ENCODE measurements at regions not wholly inside any gene's neighbourhood (a gene's known extent, or its start where the extent isn't known, plus 50 kb on each side); places are given as distances from the start of the nearest gene placed in this dataset.
A peak's percentile ranks its signal among the peaks of the same experiment; 100 is the strongest.

- H3K9ac ChIP-seq (ENCODE audit: low read depth, low read length): no peak overlapping the region
- H3K36me3 ChIP-seq (ENCODE audit: insufficient read depth, low read depth, low read length): no peaks in the 10 kb centered on the region
- no peaks in the 10 kb centered on the region for H3K9me3 ChIP-seq (ENCODE audit: insufficient read depth, low read depth, low read length)
- no peak overlapping the region for H3K4me3 ChIP-seq (ENCODE audit: low read length)
- H3K27ac ChIP-seq (ENCODE audit: low read length): no peak overlapping the region
- H3K27me3 ChIP-seq (ENCODE audit: insufficient read depth, low read length): no peaks in the 10 kb centered on the region
- peaks cover 69% of the 10 kb centered on the region for H3K4me1 ChIP-seq (ENCODE audit: insufficient read depth, low read length)
Measured at GRCh38 chr6:56751604-56752003, 108.9 kb upstream of the DST start.

DNA sequence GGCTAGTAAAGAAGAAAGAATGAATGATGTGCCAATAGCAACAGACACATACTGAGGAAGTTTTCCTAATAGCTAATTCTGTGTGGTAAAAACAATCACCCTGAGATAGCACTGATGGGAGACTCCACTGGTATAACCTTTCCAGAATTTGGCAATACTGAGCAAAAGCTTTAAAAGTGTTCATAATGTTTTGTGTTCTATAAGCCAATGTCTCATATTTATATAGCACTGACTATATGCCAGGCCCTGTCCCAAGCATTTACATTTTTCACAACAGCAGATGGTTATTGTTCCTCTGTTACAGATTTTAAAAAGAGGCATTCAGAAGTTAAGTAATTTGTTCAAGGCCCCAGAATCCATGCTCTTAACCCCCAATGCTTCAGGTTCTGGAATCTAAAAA, 108.0 kb upstream of the DST start:
- Histone ChIP-seq H3K27ac (ENCODE audit: low read length) (no peak overlapping the region), H3K9ac (ENCODE audit: low read depth, low read length) (no peak overlapping the region), H3K4me1 (ENCODE audit: insufficient read depth, low read length) (peaks cover 68% of the 10 kb centered on the region)

DNA sequence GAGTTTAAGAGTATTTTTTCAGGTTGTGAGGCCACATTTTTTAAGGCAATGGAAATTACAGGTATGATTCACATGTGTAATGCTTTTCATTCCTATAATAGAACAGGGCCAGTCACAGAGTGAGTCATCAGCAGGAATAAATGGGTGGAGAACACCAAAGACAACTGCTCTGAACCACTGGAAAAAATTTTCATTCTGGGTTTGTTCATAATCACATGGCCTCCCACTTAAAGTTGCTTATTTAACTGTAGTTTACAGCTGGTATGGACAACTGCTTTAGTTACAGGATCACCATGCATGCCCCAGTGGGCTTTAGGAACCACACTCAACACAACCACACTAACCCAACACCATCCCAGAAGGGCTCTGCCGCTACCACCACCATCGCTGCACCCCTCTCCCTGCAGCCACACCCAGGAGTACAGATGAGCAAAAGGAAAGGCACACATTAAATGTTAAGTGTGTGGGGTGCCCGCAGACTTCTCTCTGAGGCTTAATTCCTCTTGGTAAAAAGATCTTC, 107.0 kb upstream of the DST start:
- Histone ChIP-seq H3K9me3 (ENCODE audit: insufficient read depth, low read depth, low read length) (no peaks in the 10 kb centered on the region), H3K4me1 (ENCODE audit: insufficient read depth, low read length) (peaks cover 69% of the 10 kb centered on the region), H3K27ac (ENCODE audit: low read length) (no peak overlapping the region), H3K4me3 (ENCODE audit: low read length) (no peak overlapping the region), H3K9ac (ENCODE audit: low read depth, low read length) (no peak overlapping the region), H3K36me3 (ENCODE audit: insufficient read depth, low read depth, low read length) (no peaks in the 10 kb centered on the region), H3K27me3 (ENCODE audit: insufficient read depth, low read length) (no peaks in the 10 kb centered on the region)

More for the DNA sequence above, 108.0 kb upstream of the DST start:
- no peaks in the 10 kb centered on the region for H3K9me3 ChIP-seq (ENCODE audit: insufficient read depth, low read depth, low read length)
- no peak overlapping the region for H3K4me3 ChIP-seq (ENCODE audit: low read length)
- H3K36me3 ChIP-seq (ENCODE audit: insufficient read depth, low read depth, low read length): no peaks in the 10 kb centered on the region
- H3K27me3 ChIP-seq (ENCODE audit: insufficient read depth, low read length): no peaks in the 10 kb centered on the region

DNA sequence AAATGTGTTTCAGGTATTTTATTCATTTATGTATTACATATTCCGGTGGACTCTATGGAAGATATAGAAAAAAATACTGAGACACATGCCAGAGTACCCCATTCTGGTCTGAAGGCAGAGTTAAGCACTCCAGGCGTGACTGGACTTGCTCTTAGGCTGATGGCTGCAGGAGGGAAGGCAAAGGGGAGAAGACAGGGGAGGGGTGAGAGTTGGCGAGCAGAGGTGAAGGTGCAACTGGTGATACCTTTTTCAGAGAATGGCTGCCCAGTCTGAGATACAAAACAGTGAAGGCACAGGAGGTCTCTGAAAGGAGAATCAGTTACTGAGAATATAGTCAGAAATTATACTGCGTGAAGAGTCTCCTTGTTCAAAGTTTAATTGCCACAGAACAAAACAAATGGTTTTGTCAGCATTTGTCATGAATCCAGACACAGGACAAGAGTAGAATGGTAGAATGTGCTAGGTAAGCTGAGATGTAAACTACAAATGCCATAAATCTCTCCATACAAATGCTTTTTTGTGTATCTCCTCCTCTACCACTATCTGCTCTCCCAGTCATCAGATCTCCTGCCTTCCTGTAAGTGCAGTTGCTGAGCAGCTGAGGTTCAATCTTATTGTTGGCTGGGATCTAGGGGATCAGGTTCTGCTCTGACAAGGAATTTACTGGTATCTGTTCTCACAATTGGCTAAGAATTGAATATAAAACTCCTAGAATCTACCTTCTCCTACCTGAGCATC, 104.2 kb upstream of the DST start:
- Histone ChIP-seq H3K9me3 (ENCODE audit: insufficient read depth, low read depth, low read length) (no peaks in the 10 kb centered on the region), H3K36me3 (ENCODE audit: insufficient read depth, low read depth, low read length) (no peaks in the 10 kb centered on the region), H3K27me3 (ENCODE audit: insufficient read depth, low read length) (no peaks in the 10 kb centered on the region), H3K4me1 (ENCODE audit: insufficient read depth, low read length) (peaks cover 73% of the 10 kb centered on the region), H3K4me3 (ENCODE audit: low read length) (0 out of 2 replicates have a peak overlapping the region, but pooled peaks have one; percentile 18), H3K9ac (ENCODE audit: low read depth, low read length) (peak overlapping the region; percentile 40; the same call in 1 of the 2 replicates), H3K27ac (ENCODE audit: low read length) (peak overlapping the region; percentile 59)

DNA sequence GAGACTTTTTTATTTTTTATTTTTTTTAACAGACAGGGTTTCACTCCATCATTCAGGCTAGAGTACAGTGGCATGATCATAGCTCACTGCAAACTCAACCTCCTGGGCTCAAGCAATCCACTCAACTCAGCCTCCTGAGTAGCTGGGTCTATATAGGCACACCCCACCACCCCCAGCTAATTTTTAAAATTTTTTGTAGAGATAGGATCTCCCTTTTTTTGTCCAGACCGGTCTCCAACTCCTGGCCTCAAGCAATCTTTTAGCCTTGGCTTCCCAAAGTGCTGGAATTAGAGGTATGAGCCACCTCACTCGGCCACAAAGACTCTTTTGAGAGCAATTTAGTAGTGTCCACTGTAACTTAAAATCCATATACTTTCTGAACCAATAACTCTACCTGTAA, 103.3 kb upstream of the DST start:
- H3K9me3 ChIP-seq (ENCODE audit: insufficient read depth, low read depth, low read length): no peaks in the 10 kb centered on the region
- no peak overlapping the region for H3K9ac ChIP-seq (ENCODE audit: low read depth, low read length)
- H3K4me1 ChIP-seq (ENCODE audit: insufficient read depth, low read length): peaks cover 70% of the 10 kb centered on the region
- no peak overlapping the region for H3K27ac ChIP-seq (ENCODE audit: low read length)
- H3K36me3 ChIP-seq (ENCODE audit: insufficient read depth, low read depth, low read length): no peaks in the 10 kb centered on the region
- no peak overlapping the region for H3K4me3 ChIP-seq (ENCODE audit: low read length)
- no peaks in the 10 kb centered on the region for H3K27me3 ChIP-seq (ENCODE audit: insufficient read depth, low read length)

GRCh38 chr6:56745081-56745480, 102.4 kb upstream of the DST start:
- no peaks in the 10 kb centered on the region for H3K9me3 ChIP-seq (ENCODE audit: insufficient read depth, low read depth, low read length)
- no peaks in the 10 kb centered on the region for H3K27me3 ChIP-seq (ENCODE audit: insufficient read depth, low read length)
- H3K4me3 ChIP-seq (ENCODE audit: low read length): no peak overlapping the region
- H3K4me1 ChIP-seq (ENCODE audit: insufficient read depth, low read length): peaks cover 62% of the 10 kb centered on the region
- H3K9ac ChIP-seq (ENCODE audit: low read depth, low read length): no peak overlapping the region
- H3K36me3 ChIP-seq (ENCODE audit: insufficient read depth, low read depth, low read length): no peaks in the 10 kb centered on the region
- no peak overlapping the region for H3K27ac ChIP-seq (ENCODE audit: low read length)

- no peaks in the 10 kb centered on the region for H3K36me3 ChIP-seq (ENCODE audit: insufficient read depth, low read depth, low read length)
- peaks cover 57% of the 10 kb centered on the region for H3K4me1 ChIP-seq (ENCODE audit: insufficient read depth, low read length)
- H3K9me3 ChIP-seq (ENCODE audit: insufficient read depth, low read depth, low read length): no peaks in the 10 kb centered on the region
- H3K27ac ChIP-seq (ENCODE audit: low read length): no peak overlapping the region
- H3K4me3 ChIP-seq (ENCODE audit: low read length): no peak overlapping the region
- no peaks in the 10 kb centered on the region for H3K27me3 ChIP-seq (ENCODE audit: insufficient read depth, low read length)
- H3K9ac ChIP-seq (ENCODE audit: low read depth, low read length): no peak overlapping the region
Measured at GRCh38 chr6:56744528-56744927, 101.8 kb upstream of the DST start.

GRCh38 chr6:56742122-56742791, 99.6 kb upstream of the DST start:
- Histone ChIP-seq H3K9ac (ENCODE audit: low read depth, low read length) (no peak overlapping the region), H3K36me3 (ENCODE audit: insufficient read depth, low read depth, low read length) (no peaks in the 10 kb centered on the region), H3K27me3 (ENCODE audit: insufficient read depth, low read length) (no peaks in the 10 kb centered on the region), H3K4me1 (ENCODE audit: insufficient read depth, low read length) (peaks cover 43% of the 10 kb centered on the region), H3K9me3 (ENCODE audit: insufficient read depth, low read depth, low read length) (no peaks in the 10 kb centered on the region), H3K4me3 (ENCODE audit: low read length) (no peak overlapping the region), H3K27ac (ENCODE audit: low read length) (no peak overlapping the region)

DNA sequence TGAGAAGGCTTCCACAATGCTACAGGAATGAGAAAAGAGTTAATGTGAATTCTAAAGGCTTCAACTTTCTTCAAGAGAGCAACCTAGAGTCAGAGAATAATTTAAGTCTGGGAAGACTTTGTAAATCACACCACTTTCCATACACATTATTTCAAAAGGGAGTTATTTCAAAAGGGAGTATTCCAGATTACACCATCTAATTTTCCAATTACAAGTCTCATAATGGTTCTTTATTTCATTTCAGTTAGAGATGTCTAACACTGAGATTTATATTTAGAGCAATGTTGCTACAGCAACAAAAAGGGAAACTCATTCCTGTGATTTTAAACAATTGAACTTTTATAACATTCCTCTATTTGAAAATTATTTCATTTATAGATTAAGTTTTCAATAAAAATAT, 98.8 kb upstream of the DST start:
- no peaks in the 10 kb centered on the region for H3K27me3 ChIP-seq (ENCODE audit: insufficient read depth, low read length)
- no peaks in the 10 kb centered on the region for H3K9me3 ChIP-seq (ENCODE audit: insufficient read depth, low read depth, low read length)
- H3K4me3 ChIP-seq (ENCODE audit: low read length): no peak overlapping the region
- H3K4me1 ChIP-seq (ENCODE audit: insufficient read depth, low read length): peaks cover 35% of the 10 kb centered on the region
- H3K27ac ChIP-seq (ENCODE audit: low read length): no peak overlapping the region
- no peak overlapping the region for H3K9ac ChIP-seq (ENCODE audit: low read depth, low read length)
- no peaks in the 10 kb centered on the region for H3K36me3 ChIP-seq (ENCODE audit: insufficient read depth, low read depth, low read length)

GRCh38 chr6:56739836-56740815, 97.4 kb upstream of the DST start:
- Histone ChIP-seq H3K27ac (ENCODE audit: low read length) (no peak overlapping the region), H3K36me3 (ENCODE audit: insufficient read depth, low read depth, low read length) (no peaks in the 10 kb centered on the region), H3K9me3 (ENCODE audit: insufficient read depth, low read depth, low read length) (no peaks in the 10 kb centered on the region), H3K4me1 (ENCODE audit: insufficient read depth, low read length) (peaks cover 31% of the 10 kb centered on the region), H3K4me3 (ENCODE audit: low read length) (no peak overlapping the region), H3K9ac (ENCODE audit: low read depth, low read length) (no peak overlapping the region), H3K27me3 (ENCODE audit: insufficient read depth, low read length) (no peaks in the 10 kb centered on the region)

DNA sequence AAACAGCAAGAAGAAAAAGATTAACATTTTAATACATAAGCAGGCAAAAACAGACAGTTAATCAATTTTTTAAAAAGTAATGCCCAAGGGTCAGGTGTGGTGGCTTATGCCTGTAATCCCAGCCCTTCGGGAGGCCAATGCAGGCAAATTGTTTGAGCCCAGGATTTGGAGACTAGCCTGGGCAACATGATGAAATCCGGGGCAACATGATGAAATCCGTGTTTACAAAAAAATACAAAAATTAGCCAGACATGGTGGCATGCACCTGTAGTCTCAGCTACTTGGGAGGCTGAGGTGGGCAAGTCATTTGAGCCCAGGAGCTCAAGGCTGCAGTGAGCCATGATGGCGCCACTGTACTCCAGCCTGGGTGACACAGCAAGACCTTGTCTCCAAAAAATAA, 94.1 kb upstream of the DST start:
- Histone ChIP-seq H3K27ac (ENCODE audit: low read length) (no peak overlapping the region), H3K9me3 (ENCODE audit: insufficient read depth, low read depth, low read length) (no peaks in the 10 kb centered on the region), H3K4me1 (ENCODE audit: insufficient read depth, low read length) (peaks cover 6% of the 10 kb centered on the region), H3K4me3 (ENCODE audit: low read length) (no peak overlapping the region), H3K9ac (ENCODE audit: low read depth, low read length) (no peak overlapping the region), H3K36me3 (ENCODE audit: insufficient read depth, low read depth, low read length) (peaks cover 9% of the 10 kb centered on the region; the same call in 1 of the 2 replicates), H3K27me3 (ENCODE audit: insufficient read depth, low read length) (no peaks in the 10 kb centered on the region)

All from iPS-20b (cell line).